ENCODE measurements at regions not wholly inside any gene's neighbourhood (a gene's known extent, or its start where the extent isn't known, plus 50 kb on each side); places are given as distances from the start of the nearest gene placed in this dataset.

- no peak for TF ChIP-seq SIN3A (IDR thresholded peaks at IDR 0.05; ENCODE audit: borderline replicate concordance, insufficient read depth, low read length)
- TF ChIP-seq TAF1 (IDR thresholded peaks at IDR 0.05; ENCODE audit: borderline replicate concordance, insufficient read depth, low read length): no peak
- TF ChIP-seq REST (IDR thresholded peaks at IDR 0.05; ENCODE audit: insufficient read depth in 1 of 2, low read depth in 2 of 2, low read length in 2 of 2): no peak
- no peak for TF ChIP-seq POLR2AphosphoS5 (IDR thresholded peaks at IDR 0.05; ENCODE audit: low read depth, low read length)
These were observed 206.3 kb upstream of the NR5A2 start for GRCh38 chr1:199821029-199821779.

Measured in PFSK-1 (cell line).